ENCODE measurements at regions not wholly inside any gene's neighbourhood (a gene's known extent, or its start where the extent isn't known, plus 50 kb on each side); places are given as distances from the start of the nearest gene placed in this dataset.

DNA sequence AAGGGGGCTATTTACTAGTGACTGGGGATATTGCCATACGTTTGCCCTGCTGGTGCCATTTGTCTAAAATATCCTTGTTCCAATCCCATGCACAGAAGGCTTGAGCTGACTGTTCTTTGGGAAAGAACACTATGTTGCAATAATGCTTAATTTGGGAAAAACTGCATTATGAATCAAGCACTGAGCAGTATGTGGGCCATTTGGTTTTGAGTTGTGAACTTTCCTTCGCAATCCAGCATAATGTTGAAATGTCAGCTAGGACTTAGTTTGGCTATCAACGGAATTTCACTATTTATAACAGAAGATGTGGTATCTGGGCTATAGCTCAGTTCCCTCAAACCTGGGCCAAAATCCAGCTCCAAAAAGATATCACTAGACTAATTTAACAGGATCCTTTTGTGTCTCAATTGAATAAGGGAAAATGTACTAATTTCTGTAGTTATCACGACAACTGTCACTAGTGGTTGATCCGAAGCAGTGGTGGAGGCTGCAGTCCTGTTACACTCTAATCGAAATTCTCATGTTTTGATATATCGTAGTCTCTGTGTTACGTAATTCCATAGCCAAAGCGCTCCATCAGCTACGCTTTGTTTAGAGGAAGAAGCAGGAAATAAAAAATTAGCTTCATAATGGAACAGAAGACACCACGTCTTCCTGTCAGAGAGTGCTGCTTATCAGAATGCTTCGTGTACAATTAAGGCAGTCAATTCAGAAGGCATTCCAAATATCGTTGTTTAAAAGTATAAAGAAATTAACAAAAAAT is 686.8 kb upstream of the SALL3 start:
- no peak for TF ChIP-seq EZH2phosphoT487 (IDR thresholded peaks at IDR 0.05; ENCODE audit: insufficient read depth, low read depth)
- no peak for TF ChIP-seq EZH2 (IDR thresholded peaks at IDR 0.05; ENCODE audit: insufficient read depth, poor library complexity, severe bottlenecking)
